HL-60 (cell line): ENCODE measurements at regions not wholly inside any gene's neighbourhood (a gene's known extent, or its start where the extent isn't known, plus 50 kb on each side); places are given as distances from the start of the nearest gene placed in this dataset.

Experiments
- CTCF ChIP-seq: IDR thresholded peaks from one replicate; pipeline ENCODE4 v1.5.1; 2011; ENCODE audit warnings: low read length, control low read depth, inconsistent platforms; ENCODE audit not compliant: insufficient read depth
- GABPA ChIP-seq: IDR thresholded peaks from 2 replicates; pipeline ENCODE4 v1.6.1; 2012; ENCODE audit warnings: low read depth
- POLR2AphosphoS5 ChIP-seq: IDR thresholded peaks from 2 replicates; pipeline ENCODE4 v1.6.1; 2012; ENCODE audit warnings: low read depth
- REST ChIP-seq: IDR thresholded peaks from 2 replicates; pipeline ENCODE4 v1.6.1; 2012; ENCODE audit warnings: low read depth; ENCODE audit not compliant: insufficient replicate concordance

- TF ChIP-seq CTCF (no peak), POLR2AphosphoS5 (no peak), GABPA (no peak), REST (no peak)
These were observed 75.9 kb upstream of the PRR16 start for GRCh38 chr5:120388016-120388781.
